H9 (cell line): ENCODE measurements at regions not wholly inside any gene's neighbourhood (a gene's known extent, or its start where the extent isn't known, plus 50 kb on each side); places are given as distances from the start of the nearest gene placed in this dataset.

Experiments used
- DNase-seq: peaks from one replicate; pipeline ENCODE4 v3.0.0-alpha.2; 2017
- H2AFZ ChIP-seq: one replicate; pipeline ENCODE4 v1.6.1; 2013; ENCODE audit warnings: mild to moderate bottlenecking, low read length, control low read depth, moderate library complexity
- H2AK5ac ChIP-seq: 2 replicates; pipeline ENCODE4 v1.6.1; 2013; ENCODE audit warnings: low read length, control low read depth, mixed read lengths; ENCODE audit not compliant: insufficient read length
- H2BK120ac ChIP-seq: one replicate; pipeline ENCODE4 v1.6.1; 2013; ENCODE audit warnings: low read depth, mild to moderate bottlenecking, low read length, control low read depth, inconsistent platforms; ENCODE audit not compliant: poor library complexity, severe bottlenecking
- H2BK12ac ChIP-seq: 2 replicates; pipeline ENCODE4 v1.6.1; 2013; ENCODE audit warnings: low read length, control low read depth, mixed read lengths, low read depth; ENCODE audit not compliant: insufficient read length
- H2BK15ac ChIP-seq: 2 replicates; pipeline ENCODE4 v1.6.1; 2013; ENCODE audit warnings: low read depth, low read length, control low read depth
- H2BK20ac ChIP-seq: one replicate; pipeline ENCODE4 v1.6.1; 2013; ENCODE audit warnings: low read depth, mild to moderate bottlenecking, low read length, control low read depth, inconsistent platforms; ENCODE audit not compliant: poor library complexity, severe bottlenecking
- H2BK5ac ChIP-seq: 2 replicates; pipeline ENCODE4 v1.6.1; 2013; ENCODE audit warnings: low read length, control low read depth, mixed read lengths; ENCODE audit not compliant: insufficient read length
- H3K14ac ChIP-seq: 2 replicates; pipeline ENCODE4 v1.6.1; 2013; ENCODE audit warnings: low read length, control low read depth; ENCODE audit not compliant: insufficient read depth
- H3K18ac ChIP-seq: 2 replicates; pipeline ENCODE4 v1.6.1; 2013; ENCODE audit warnings: low read depth, mild to moderate bottlenecking, mixed read lengths, low read length, control low read depth; ENCODE audit not compliant: insufficient read length
- H3K23ac ChIP-seq: 2 replicates; pipeline ENCODE4 v1.6.1; 2013; ENCODE audit warnings: low read length, control low read depth, mixed read lengths, low read depth; ENCODE audit not compliant: insufficient read length
- H3K23me2 ChIP-seq: 2 replicates; pipeline ENCODE4 v1.6.1; 2013; ENCODE audit warnings: low read depth, mild to moderate bottlenecking, mixed read lengths, low read length, control low read depth; ENCODE audit not compliant: insufficient read length, poor library complexity, severe bottlenecking
- H3K27ac ChIP-seq: 2 replicates; pipeline ENCODE4 v1.5.1; 2013; ENCODE audit warnings: low read length, control low read depth, mixed read lengths, low read depth; ENCODE audit not compliant: insufficient read length
- H3K27me3 ChIP-seq: 2 replicates; pipeline ENCODE4 v1.6.1; 2013; ENCODE audit warnings: low read length, control low read depth, inconsistent platforms; ENCODE audit not compliant: insufficient read depth
- H3K4ac ChIP-seq: 2 replicates; pipeline ENCODE4 v1.6.1; 2013; ENCODE audit warnings: low read depth, mild to moderate bottlenecking, control low read depth, inconsistent platforms, low read length, moderate library complexity
- H3K4me1 ChIP-seq: 2 replicates; pipeline ENCODE4 v1.6.1; 2013; ENCODE audit warnings: low read length, control low read depth, inconsistent platforms; ENCODE audit not compliant: insufficient read depth
- H3K4me2 ChIP-seq: 2 replicates; pipeline ENCODE4 v1.6.1; 2013; ENCODE audit warnings: low read length, control low read depth, mixed read lengths; ENCODE audit not compliant: insufficient read length, insufficient read depth
- H3K56ac ChIP-seq: 2 replicates; pipeline ENCODE4 v1.6.1; 2013; ENCODE audit warnings: low read depth, mild to moderate bottlenecking, mixed read lengths, low read length, control low read depth; ENCODE audit not compliant: insufficient read length
- H3K79me1 ChIP-seq: 2 replicates; pipeline ENCODE4 v1.6.1; 2013; ENCODE audit warnings: low read depth, mild to moderate bottlenecking, moderate library complexity, low read length, control low read depth, inconsistent platforms; ENCODE audit not compliant: insufficient read depth, poor library complexity, severe bottlenecking
- H3K79me2 ChIP-seq: 2 replicates; pipeline ENCODE4 v1.6.1; 2013; ENCODE audit warnings: low read length, control low read depth, inconsistent platforms; ENCODE audit not compliant: insufficient read depth
- H3K9ac ChIP-seq: 2 replicates; pipeline ENCODE4 v1.6.1; 2013; ENCODE audit warnings: low read length, control low read depth, mixed read lengths; ENCODE audit not compliant: insufficient read length; ENCODE audit errors: extremely low read depth
- H3K9me3 ChIP-seq: one replicate; pipeline ENCODE4 v1.6.1; 2013; ENCODE audit warnings: low read depth, low read length, inconsistent platforms; ENCODE audit not compliant: control insufficient read depth
- H3T11ph ChIP-seq: one replicate; pipeline ENCODE4 v1.6.1; 2013; ENCODE audit warnings: mild to moderate bottlenecking, low read length, control low read depth, inconsistent platforms
- H4K20me1 ChIP-seq: one replicate; pipeline ENCODE4 v1.6.1; 2013; ENCODE audit not compliant: control insufficient read depth, insufficient read length, insufficient read depth
- H4K5ac ChIP-seq: 2 replicates; pipeline ENCODE4 v1.6.1; 2013; ENCODE audit warnings: low read depth, mild to moderate bottlenecking, mixed read lengths, low read length, control low read depth; ENCODE audit not compliant: insufficient read length
- H4K8ac ChIP-seq: replicated peaks from 2 replicates; pipeline ENCODE4 v1.6.1; 2013; ENCODE audit warnings: low read length, control low read depth, mixed read lengths, low read depth; ENCODE audit not compliant: insufficient read length
- H4K91ac ChIP-seq: 2 replicates; pipeline ENCODE4 v1.6.1; 2013; ENCODE audit warnings: low read depth, mild to moderate bottlenecking, moderate library complexity, mixed read lengths, low read length, control low read depth; ENCODE audit not compliant: insufficient read length
- H3K27ac Mint-ChIP-seq, 3 experiments: 2 replicates in 2 of 3; 3 replicates in 1 of 3; pipeline ENCODE4 v1.8.0; 2020 to 2021; ENCODE audit warnings: mixed read lengths in 3 of 3, mild to moderate bottlenecking in 1 of 3, moderate library complexity in 1 of 3
- H3K27me3 Mint-ChIP-seq: 2 replicates; pipeline ENCODE4 v1.8.0; 2021; ENCODE audit warnings: low read depth, mild to moderate bottlenecking, moderate library complexity, mixed read lengths
- H3K36me3 Mint-ChIP-seq, 3 experiments: 2 replicates in 2 of 3; 3 replicates in 1 of 3; pipeline ENCODE4 v1.8.0; 2020 to 2021; ENCODE audit warnings: low read depth in 3 of 3, mixed read lengths in 3 of 3; ENCODE audit not compliant: insufficient read depth in 1 of 3
- H3K4me1 Mint-ChIP-seq, 2 experiments: 2 replicates each; pipeline ENCODE4 v1.8.0; 2020; ENCODE audit warnings: mixed read lengths in 2 of 2
- H3K4me3 Mint-ChIP-seq, 2 experiments: 2 replicates in 1 of 2; 3 replicates in 1 of 2; pipeline ENCODE4 v1.8.0; 2020 to 2021; ENCODE audit warnings: mild to moderate bottlenecking in 2 of 2, mixed read lengths in 2 of 2, moderate library complexity in 1 of 2
- H3K9me3 Mint-ChIP-seq, 2 experiments: 2 replicates in 1 of 2; 3 replicates in 1 of 2; pipeline ENCODE4 v1.8.0; 2020; ENCODE audit warnings: mild to moderate bottlenecking in 2 of 2, mixed read lengths in 2 of 2, moderate library complexity in 1 of 2
- CTCF ChIP-seq: fragments of 200-600 bp; sonication (generic); conservative IDR thresholded peaks from 3 replicates; pipeline ENCODE4 v1.8.0; 2021; ENCODE audit warnings: antibody characterized with exemption, mild to moderate bottlenecking
- WGBS: extraction: QIAGEN DNeasy Blood & Tissue Kit; methylation state at CpG from one replicate; pipeline ENCODE4 v1.1.7; 2013; ENCODE audit warnings: missing lambda C conversion rate, low lambda C conversion rate, mixed read lengths; ENCODE audit not compliant: insufficient read length; ENCODE audit errors: extremely low coverage; 5-methylcytosine and 5-hydroxymethylcytosine counted together

- no peak overlapping the region for H2AK5ac ChIP-seq
- peaks cover 2% of the 10 kb centered on the region; the same call in 1 of the 2 replicates for H3K27me3 Mint-ChIP-seq
- H2AFZ ChIP-seq, result no peak overlapping the region
- no peak overlapping the region for H3K23ac ChIP-seq
- H3K4me1 ChIP-seq, result no peaks in the 10 kb centered on the region
- no peak overlapping the region for H3K27ac ChIP-seq
- no peaks in the 10 kb centered on the region for H3K23me2 ChIP-seq
- peaks cover 1 to 11% of the 10 kb centered on the region in 2 experiments; a peak in 3 of 4 replicates for H3K4me1 Mint-ChIP-seq
- no peak overlapping the region for H3T11ph ChIP-seq
- no peaks in the 10 kb centered on the region; a peak in 1 of 7 replicates for H3K36me3 Mint-ChIP-seq
- H2BK15ac ChIP-seq, result no peak overlapping the region
- H3K9me3 ChIP-seq, result no peaks in the 10 kb centered on the region
- no peaks in the 10 kb centered on the region for H3K79me1 ChIP-seq
- H3K79me2 ChIP-seq, result no peaks in the 10 kb centered on the region
- no peak overlapping the region for H3K56ac ChIP-seq
- no peak overlapping the region for H3K4ac ChIP-seq
- no peak overlapping the region for H3K18ac ChIP-seq
- no peak for DNase-seq
- H4K8ac ChIP-seq, result no peak overlapping the region
- H4K91ac ChIP-seq, result no peak overlapping the region
- no peak for TF ChIP-seq CTCF
- H3K14ac ChIP-seq, result no peak overlapping the region
- H2BK120ac ChIP-seq, result no peak overlapping the region
- no peak overlapping the region for H2BK20ac ChIP-seq
- no peaks in the 10 kb centered on the region for H3K27me3 ChIP-seq
- H4K5ac ChIP-seq, result no peak overlapping the region
- no peaks in the 10 kb centered on the region for H4K20me1 ChIP-seq
- no peaks in the 10 kb centered on the region; a peak in 1 of 5 replicates for H3K9me3 Mint-ChIP-seq
- WGBS, result no CpG with 5 or more reads among the region's 1 CpG
- H3K27ac Mint-ChIP-seq, result no peak overlapping the region; a peak in 1 of 7 replicates
- no peak overlapping the region for H3K4me3 Mint-ChIP-seq
- no peak overlapping the region for H3K9ac ChIP-seq
- H2BK12ac ChIP-seq, result no peak overlapping the region
- H2BK5ac ChIP-seq, result no peak overlapping the region
- no peak overlapping the region for H3K4me2 ChIP-seq
Measured at GRCh38 chr20:51098284-51098810, 75.4 kb upstream of the KCNG1 start.
